ENCODE measurements at regions not wholly inside any gene's neighbourhood (a gene's known extent, or its start where the extent isn't known, plus 50 kb on each side); places are given as distances from the start of the nearest gene placed in this dataset.

DNA sequence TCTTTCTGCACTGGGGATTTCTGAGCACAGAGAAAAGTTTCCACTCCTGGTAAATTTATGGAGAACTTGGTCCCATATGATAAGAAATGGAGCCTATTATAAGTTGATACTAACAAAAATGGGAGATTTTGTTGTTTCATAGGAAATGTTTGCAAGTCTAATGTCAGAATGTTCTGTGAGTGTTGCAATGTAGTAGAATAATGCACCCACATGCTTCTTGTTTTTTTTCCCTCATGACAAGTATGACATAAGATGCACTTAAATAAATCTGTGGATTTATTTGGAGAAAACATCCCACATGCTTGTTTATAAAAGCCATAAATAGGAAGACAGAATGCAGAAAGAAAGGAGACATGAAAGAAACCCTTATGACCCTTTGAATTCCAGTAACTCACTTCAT is 50.8 kb upstream of the KCNJ6 start:
- DNase-seq (ENCODE audit: low read depth) = no peak
- TF ChIP-seq, protein P1, sequence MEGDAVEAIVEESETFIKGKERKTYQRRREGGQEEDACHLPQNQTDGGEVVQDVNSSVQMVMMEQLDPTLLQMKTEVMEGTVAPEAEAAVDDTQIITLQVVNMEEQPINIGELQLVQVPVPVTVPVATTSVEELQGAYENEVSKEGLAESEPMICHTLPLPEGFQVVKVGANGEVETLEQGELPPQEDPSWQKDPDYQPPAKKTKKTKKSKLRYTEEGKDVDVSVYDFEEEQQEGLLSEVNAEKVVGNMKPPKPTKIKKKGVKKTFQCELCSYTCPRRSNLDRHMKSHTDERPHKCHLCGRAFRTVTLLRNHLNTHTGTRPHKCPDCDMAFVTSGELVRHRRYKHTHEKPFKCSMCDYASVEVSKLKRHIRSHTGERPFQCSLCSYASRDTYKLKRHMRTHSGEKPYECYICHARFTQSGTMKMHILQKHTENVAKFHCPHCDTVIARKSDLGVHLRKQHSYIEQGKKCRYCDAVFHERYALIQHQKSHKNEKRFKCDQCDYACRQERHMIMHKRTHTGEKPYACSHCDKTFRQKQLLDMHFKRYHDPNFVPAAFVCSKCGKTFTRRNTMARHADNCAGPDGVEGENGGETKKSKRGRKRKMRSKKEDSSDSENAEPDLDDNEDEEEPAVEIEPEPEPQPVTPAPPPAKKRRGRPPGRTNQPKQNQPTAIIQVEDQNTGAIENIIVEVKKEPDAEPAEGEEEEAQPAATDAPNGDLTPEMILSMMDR (IDR thresholded peaks at IDR 0.05; ENCODE audit: low read depth, low read length, missing control alignments) = no peak
- H3K4me3 ChIP-seq (ENCODE audit: low read depth, low read length) = no peak overlapping the region

DNA sequence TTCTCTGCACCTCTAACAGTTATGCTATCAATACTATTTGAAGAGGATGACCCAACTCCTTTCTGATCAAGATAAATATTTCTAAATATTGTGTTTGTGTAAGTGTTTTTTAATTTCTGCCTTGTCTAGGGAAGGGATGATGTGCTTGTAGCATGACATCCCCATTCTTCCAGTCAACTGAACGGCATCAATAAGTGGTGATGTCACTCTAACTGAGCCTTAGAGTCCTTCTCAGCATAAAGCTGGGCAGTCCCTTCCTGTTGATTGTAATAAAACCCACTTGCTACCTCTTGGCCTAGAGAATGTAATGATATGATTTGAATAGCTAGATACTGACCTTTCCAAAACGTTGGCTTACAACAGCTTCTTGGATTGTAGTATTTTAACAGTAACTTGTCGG is 52.5 kb upstream of the KCNJ6 start:
- TF ChIP-seq, protein P1 (IDR thresholded peaks at IDR 0.05; ENCODE audit: low read depth, low read length, missing control alignments) = no peak
- DNase-seq (ENCODE audit: low read depth) = no peak
- H3K4me3 ChIP-seq (ENCODE audit: low read depth, low read length) = no peak overlapping the region

DNA sequence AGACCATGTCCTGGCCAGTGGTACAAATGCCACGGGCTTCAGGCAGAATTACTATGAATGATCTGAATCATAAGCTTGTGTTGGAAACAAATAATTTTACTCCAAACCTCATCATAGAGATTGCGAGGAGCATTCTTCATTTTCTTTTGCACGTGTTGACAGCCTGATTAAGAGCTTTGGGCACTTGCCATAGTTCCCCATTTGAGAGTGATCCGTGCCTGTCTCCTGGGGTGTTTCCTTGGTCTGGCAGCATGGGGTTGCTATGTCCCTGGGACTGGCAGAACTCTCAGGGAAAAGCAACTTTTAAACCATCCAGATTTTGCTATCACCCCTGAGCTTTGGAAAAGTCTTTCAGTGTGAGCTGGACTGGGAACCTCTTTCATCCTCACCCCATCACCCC is 54.3 kb upstream of the KCNJ6 start:
- DNase-seq (ENCODE audit: low read depth) = no peak
- TF ChIP-seq, protein P1 (IDR thresholded peaks at IDR 0.05; ENCODE audit: low read depth, low read length, missing control alignments) = no peak
- no peak overlapping the region for H3K4me3 ChIP-seq (ENCODE audit: low read depth, low read length)

DNA sequence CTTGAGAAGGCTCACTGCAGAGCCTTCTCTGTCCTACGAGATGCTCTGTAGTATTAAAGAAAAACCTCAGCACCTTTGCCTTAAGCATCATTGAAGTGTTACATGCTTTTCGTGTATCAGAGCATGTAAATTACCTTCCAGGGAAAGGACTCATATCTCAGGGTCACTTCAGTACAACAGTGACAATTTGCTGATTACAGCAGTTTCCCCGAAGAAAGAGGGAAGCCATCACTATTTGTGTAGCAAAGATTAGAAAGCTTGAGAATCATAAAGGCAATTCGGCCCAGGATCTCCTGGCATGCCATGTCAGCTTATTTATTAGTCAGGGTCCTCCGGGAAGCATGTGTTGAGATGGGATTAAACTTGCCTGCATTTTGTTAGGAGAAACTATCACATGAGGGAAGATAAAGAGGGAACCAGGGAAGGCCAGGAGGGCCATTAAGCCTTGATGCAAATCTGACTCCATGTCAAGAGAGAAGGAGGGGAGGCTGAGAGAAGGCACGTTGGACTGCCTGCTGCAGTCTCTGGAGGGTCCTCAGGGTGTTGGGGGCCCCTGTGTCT is 55.2 kb upstream of the KCNJ6 start:
- no peak overlapping the region for H3K4me3 ChIP-seq (ENCODE audit: low read depth, low read length)
- TF ChIP-seq, protein P1 (IDR thresholded peaks at IDR 0.05; ENCODE audit: low read depth, low read length, missing control alignments) = no peak
- no peak for DNase-seq (ENCODE audit: low read depth)

DNA sequence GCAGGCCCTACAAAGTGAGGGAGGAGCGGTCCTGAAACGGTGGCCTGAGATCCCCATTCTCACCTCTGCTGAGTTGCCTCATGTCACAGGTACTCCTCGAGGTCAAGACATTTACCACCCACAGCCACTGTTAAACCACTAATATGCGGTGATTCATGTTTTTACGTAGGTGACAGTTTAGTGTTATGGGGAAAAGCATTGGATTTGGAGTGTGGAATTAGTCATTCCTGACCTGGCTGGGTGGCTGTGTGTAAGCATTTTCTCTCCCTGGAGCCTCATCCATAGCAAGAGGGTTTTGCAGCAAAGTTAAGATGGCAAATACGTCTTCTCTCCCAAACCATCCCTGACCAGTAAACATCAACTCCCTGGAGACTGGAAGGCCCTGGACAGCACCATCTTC is 57.8 kb upstream of the KCNJ6 start:
- DNase-seq (ENCODE audit: low read depth) = no peak
- H3K4me3 ChIP-seq (ENCODE audit: low read depth, low read length) = no peak overlapping the region
- TF ChIP-seq, protein P1 (IDR thresholded peaks at IDR 0.05; ENCODE audit: low read depth, low read length, missing control alignments) = no peak

DNA sequence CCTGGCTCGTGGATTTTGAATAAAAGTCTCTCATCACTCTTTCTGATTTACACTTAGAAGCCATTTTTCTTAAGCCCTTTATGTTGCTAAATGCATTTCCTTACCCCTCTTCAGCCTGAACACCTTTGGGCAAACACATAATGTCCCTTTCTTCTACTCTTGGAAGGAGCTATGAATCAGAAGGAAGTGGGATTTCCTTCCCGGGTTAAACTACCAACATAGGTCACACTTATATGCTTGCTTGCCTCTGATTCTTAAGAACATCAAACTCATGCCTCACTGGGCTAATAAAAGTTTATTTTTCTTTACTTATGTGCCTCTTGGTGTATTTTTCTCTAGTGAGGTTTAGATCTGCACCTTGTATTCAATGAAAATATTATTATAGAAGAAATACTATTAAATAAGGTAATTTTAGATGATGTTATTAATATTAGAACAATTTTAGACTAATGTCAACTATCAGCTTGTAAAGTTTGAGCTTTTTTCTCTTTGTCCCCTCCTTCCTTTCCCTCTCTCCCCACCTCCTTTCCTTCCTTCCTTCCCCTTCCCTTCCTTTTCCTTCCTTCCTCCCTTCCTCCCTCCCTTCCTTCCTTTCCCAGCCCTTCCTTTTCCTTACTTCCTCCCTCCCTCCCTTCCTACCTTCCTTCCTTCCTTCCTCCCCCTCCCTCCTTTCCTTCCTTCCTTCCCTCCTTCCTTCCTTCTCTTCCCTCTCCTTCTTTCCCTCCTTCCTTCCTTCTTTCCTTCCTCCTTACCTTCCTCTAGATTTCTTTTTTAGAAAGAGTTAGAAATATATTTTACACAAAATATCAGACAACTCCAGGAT is 66.5 kb upstream of the KCNJ6 start:
- no peak overlapping the region for H3K4me3 ChIP-seq (ENCODE audit: low read depth, low read length)
- DNase-seq (ENCODE audit: low read depth) = no peak
- TF ChIP-seq, protein P1 (IDR thresholded peaks at IDR 0.05; ENCODE audit: low read depth, low read length, missing control alignments) = no peak

Measured in GM12864 (cell line).